Thyroid gland (tissue), 4 donors: ENCODE measurements at regions not wholly inside any gene's neighbourhood (a gene's known extent, or its start where the extent isn't known, plus 50 kb on each side); places are given as distances from the start of the nearest gene placed in this dataset.

ENCODE experiments used
- POLR2A ChIP-seq, 2 donors: fragments of 450-650 bp; IDR thresholded peaks; one replicate each; pipeline ENCODE4 v1.6.1; 2017; ENCODE audit warnings: antibody characterized with exemption in 2 of 2, mild to moderate bottlenecking in 2 of 2, moderate library complexity in 1 of 2
- TF ChIP-seq, protein P1 (sequence below), 6 experiments: fragments of 200-600 bp in 3 of 6; fragments of 450-650 bp in 3 of 6; sonication (generic) in 3 of 6; IDR thresholded peaks; one replicate each; pipeline ENCODE4 v1.5.1; 2016 to 2019; ENCODE audit warnings: antibody characterized with exemption in 6 of 6, mild to moderate bottlenecking in 2 of 6, inconsistent platforms in 1 of 6, moderate library complexity in 1 of 6

DNA sequence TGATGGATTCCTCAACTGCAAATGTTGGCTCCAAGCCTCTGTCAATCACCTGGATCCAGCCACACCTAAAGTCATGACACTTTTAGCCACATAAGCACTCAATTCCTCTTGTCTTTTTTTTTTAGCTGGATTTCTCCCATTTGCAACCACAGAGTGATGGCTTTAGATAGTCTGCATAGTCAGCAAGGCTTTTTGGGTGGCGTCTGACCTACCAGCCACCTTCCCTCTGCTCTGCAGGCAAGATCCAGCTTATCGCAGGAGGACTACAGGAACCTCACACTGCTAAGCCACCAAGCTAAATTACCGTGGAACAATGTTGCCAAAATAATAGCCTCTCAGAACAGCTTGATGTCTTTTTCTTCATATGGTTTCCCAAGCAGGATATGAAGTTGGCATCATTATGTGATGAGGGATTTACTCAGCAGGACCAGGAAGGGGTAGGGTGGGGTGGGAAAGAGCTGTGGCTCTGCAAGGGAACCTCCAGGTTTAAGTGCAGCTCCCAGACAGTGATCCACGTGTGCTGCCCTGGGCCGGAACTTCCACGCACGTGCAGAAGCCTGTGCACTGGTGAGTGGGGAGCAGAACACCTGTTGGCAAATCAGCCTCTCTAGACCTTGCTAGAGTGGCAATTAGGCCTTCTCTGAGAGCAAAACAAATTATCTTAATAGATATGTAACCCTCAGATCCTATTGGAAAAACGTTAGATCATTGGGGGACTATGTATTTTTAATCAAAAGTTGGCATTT is 170.6 kb upstream of the NCK2 start:
- TF ChIP-seq, protein P1, sequence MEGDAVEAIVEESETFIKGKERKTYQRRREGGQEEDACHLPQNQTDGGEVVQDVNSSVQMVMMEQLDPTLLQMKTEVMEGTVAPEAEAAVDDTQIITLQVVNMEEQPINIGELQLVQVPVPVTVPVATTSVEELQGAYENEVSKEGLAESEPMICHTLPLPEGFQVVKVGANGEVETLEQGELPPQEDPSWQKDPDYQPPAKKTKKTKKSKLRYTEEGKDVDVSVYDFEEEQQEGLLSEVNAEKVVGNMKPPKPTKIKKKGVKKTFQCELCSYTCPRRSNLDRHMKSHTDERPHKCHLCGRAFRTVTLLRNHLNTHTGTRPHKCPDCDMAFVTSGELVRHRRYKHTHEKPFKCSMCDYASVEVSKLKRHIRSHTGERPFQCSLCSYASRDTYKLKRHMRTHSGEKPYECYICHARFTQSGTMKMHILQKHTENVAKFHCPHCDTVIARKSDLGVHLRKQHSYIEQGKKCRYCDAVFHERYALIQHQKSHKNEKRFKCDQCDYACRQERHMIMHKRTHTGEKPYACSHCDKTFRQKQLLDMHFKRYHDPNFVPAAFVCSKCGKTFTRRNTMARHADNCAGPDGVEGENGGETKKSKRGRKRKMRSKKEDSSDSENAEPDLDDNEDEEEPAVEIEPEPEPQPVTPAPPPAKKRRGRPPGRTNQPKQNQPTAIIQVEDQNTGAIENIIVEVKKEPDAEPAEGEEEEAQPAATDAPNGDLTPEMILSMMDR (IDR thresholded peaks at IDR 0.05), result no peak
- no peak for TF ChIP-seq POLR2A (IDR thresholded peaks at IDR 0.05)
